ENCODE measurements at regions not wholly inside any gene's neighbourhood (a gene's known extent, or its start where the extent isn't known, plus 50 kb on each side); places are given as distances from the start of the nearest gene placed in this dataset.

GRCh38 chr2:13584020-13584419 lies 867.3 kb downstream of the TRIB2 start:
- TF ChIP-seq CTCF (IDR thresholded peaks at IDR 0.05): no peak
- TF ChIP-seq POLR2A (IDR thresholded peaks at IDR 0.05): no peak

Data from body of pancreas (tissue), 4 donors.